ENCODE measurements at regions not wholly inside any gene's neighbourhood (a gene's known extent, or its start where the extent isn't known, plus 50 kb on each side); places are given as distances from the start of the nearest gene placed in this dataset.
A peak's percentile ranks its signal among the peaks of the same experiment; 100 is the strongest.
"Not testable (repeated sequence)": the region's sequence is repeated elsewhere in the genome, so short reads cannot be mapped to it uniquely, and the experiment has no call there.

GRCh38 chr11:134981835-134982234 is 569.8 kb upstream of the B3GAT1 start:
- Histone ChIP-seq H3K4me1 (ENCODE audit: control insufficient read depth, insufficient read depth, low read length) (peaks cover 32% of the 10 kb centered on the region), H3K4me3 (ENCODE audit: low read length) (no peak overlapping the region), H3K27me3 (ENCODE audit: control insufficient read depth, insufficient read depth, low read length) (no peaks in the 10 kb centered on the region), H3K36me3 (ENCODE audit: control insufficient read depth, insufficient read depth, low read length) (no peaks in the 10 kb centered on the region), H3K9me3 (ENCODE audit: control insufficient read depth, low read depth, low read length) (peaks cover 7% of the 10 kb centered on the region), H3K27ac (ENCODE audit: low read length) (no peak overlapping the region)
- no CpG with 5 or more reads among the region's 4 CpGs for WGBS (ENCODE audit: insufficient coverage, low lambda C conversion rate)
- DNase-seq, result no peak

GRCh38 chr11:134980819-134981710 is 569.0 kb upstream of the B3GAT1 start:
- Histone ChIP-seq H3K4me3 (ENCODE audit: low read length) (no peak overlapping the region), H3K27me3 (ENCODE audit: control insufficient read depth, insufficient read depth, low read length) (no peaks in the 10 kb centered on the region), H3K27ac (ENCODE audit: low read length) (no peak overlapping the region), H3K36me3 (ENCODE audit: control insufficient read depth, insufficient read depth, low read length) (no peaks in the 10 kb centered on the region), H3K9me3 (ENCODE audit: control insufficient read depth, low read depth, low read length) (peaks cover 7% of the 10 kb centered on the region), H3K4me1 (ENCODE audit: control insufficient read depth, insufficient read depth, low read length) (peaks cover 34% of the 10 kb centered on the region)
- WGBS (ENCODE audit: insufficient coverage, low lambda C conversion rate), result no CpG with 5 or more reads among the region's 13 CpGs
- DNase-seq, result peak in 1 of 2 donors; percentile 14

GRCh38 chr11:134979089-134979457 is 567.0 kb upstream of the B3GAT1 start:
- not testable (repeated sequence) for H3K27ac ChIP-seq (ENCODE audit: low read length); DNase-seq; H3K9me3 ChIP-seq (ENCODE audit: control insufficient read depth, low read depth, low read length); H3K36me3 ChIP-seq (ENCODE audit: control insufficient read depth, insufficient read depth, low read length); H3K27me3 ChIP-seq (ENCODE audit: control insufficient read depth, insufficient read depth, low read length); H3K4me3 ChIP-seq (ENCODE audit: low read length)
- no CpG with 5 or more reads among the region's 12 CpGs for WGBS (ENCODE audit: insufficient coverage, low lambda C conversion rate)
- H3K4me1 ChIP-seq (ENCODE audit: control insufficient read depth, insufficient read depth, low read length), result peaks cover 40% of the 10 kb centered on the region

- DNase-seq, result peak; percentile 60 to 78
Measured at GRCh38 chr11:134978388-134979088, 566.5 kb upstream of the B3GAT1 start.

GRCh38 chr11:134976551-134976950 is 564.5 kb upstream of the B3GAT1 start:
- Histone ChIP-seq H3K27me3 (ENCODE audit: control insufficient read depth, insufficient read depth, low read length) (no peaks in the 10 kb centered on the region), H3K9me3 (ENCODE audit: control insufficient read depth, low read depth, low read length) (peaks cover 7% of the 10 kb centered on the region), H3K4me3 (ENCODE audit: low read length) (no peak overlapping the region), H3K4me1 (ENCODE audit: control insufficient read depth, insufficient read depth, low read length) (peaks cover 36% of the 10 kb centered on the region), H3K36me3 (ENCODE audit: control insufficient read depth, insufficient read depth, low read length) (no peaks in the 10 kb centered on the region), H3K27ac (ENCODE audit: low read length) (peak overlapping the region; percentile 78)
- peak; percentile 62 to 82 for DNase-seq
- no CpG with 5 or more reads among the region's 7 CpGs for WGBS (ENCODE audit: insufficient coverage, low lambda C conversion rate)

More at GRCh38 chr11:134978388-134979088, 566.5 kb upstream of the B3GAT1 start:
- H3K4me1 ChIP-seq (ENCODE audit: control insufficient read depth, insufficient read depth, low read length), result peaks cover 40% of the 10 kb centered on the region
- H3K4me3 ChIP-seq (ENCODE audit: low read length), result no peak overlapping the region
- H3K9me3 ChIP-seq (ENCODE audit: control insufficient read depth, low read depth, low read length), result peaks cover 7% of the 10 kb centered on the region
- no CpG with 5 or more reads among the region's 21 CpGs for WGBS (ENCODE audit: insufficient coverage, low lambda C conversion rate)
- no peaks in the 10 kb centered on the region for H3K27me3 ChIP-seq (ENCODE audit: control insufficient read depth, insufficient read depth, low read length)
- no peak overlapping the region for H3K27ac ChIP-seq (ENCODE audit: low read length)
- H3K36me3 ChIP-seq (ENCODE audit: control insufficient read depth, insufficient read depth, low read length), result no peaks in the 10 kb centered on the region

GRCh38 chr11:134975866-134976376 is 563.9 kb upstream of the B3GAT1 start:
- H3K9me3 ChIP-seq (ENCODE audit: control insufficient read depth, low read depth, low read length), result peaks cover 7% of the 10 kb centered on the region
- no peaks in the 10 kb centered on the region for H3K27me3 ChIP-seq (ENCODE audit: control insufficient read depth, insufficient read depth, low read length)
- H3K27ac ChIP-seq (ENCODE audit: low read length), result peak overlapping the region; percentile 78
- WGBS (ENCODE audit: insufficient coverage, low lambda C conversion rate), result no CpG with 5 or more reads among the region's 9 CpGs
- H3K36me3 ChIP-seq (ENCODE audit: control insufficient read depth, insufficient read depth, low read length), result no peaks in the 10 kb centered on the region
- peaks cover 36% of the 10 kb centered on the region for H3K4me1 ChIP-seq (ENCODE audit: control insufficient read depth, insufficient read depth, low read length)
- no peak overlapping the region for H3K4me3 ChIP-seq (ENCODE audit: low read length)
- DNase-seq, result peak; percentile 40 to 79

- peaks cover 4% of the 10 kb centered on the region for H3K9me3 ChIP-seq (ENCODE audit: control insufficient read depth, low read depth, low read length)
Measured at GRCh38 chr11:134973801-134974200, 561.8 kb upstream of the B3GAT1 start.

GRCh38 chr11:134971381-134971780 is 559.3 kb upstream of the B3GAT1 start:
- H3K27me3 ChIP-seq (ENCODE audit: control insufficient read depth, insufficient read depth, low read length), result no peaks in the 10 kb centered on the region
- H3K4me3 ChIP-seq (ENCODE audit: low read length), result no peak overlapping the region
- H3K9me3 ChIP-seq (ENCODE audit: control insufficient read depth, low read depth, low read length), result no peaks in the 10 kb centered on the region
- peaks cover 7% of the 10 kb centered on the region for H3K4me1 ChIP-seq (ENCODE audit: control insufficient read depth, insufficient read depth, low read length)
- H3K36me3 ChIP-seq (ENCODE audit: control insufficient read depth, insufficient read depth, low read length), result no peaks in the 10 kb centered on the region
- no CpG with 5 or more reads among the region's 8 CpGs for WGBS (ENCODE audit: insufficient coverage, low lambda C conversion rate)
- H3K27ac ChIP-seq (ENCODE audit: low read length), result no peak overlapping the region
- no peak for DNase-seq

More at GRCh38 chr11:134973801-134974200, 561.8 kb upstream of the B3GAT1 start:
- no peak for DNase-seq
- Histone ChIP-seq H3K4me3 (ENCODE audit: low read length) (no peak overlapping the region), H3K36me3 (ENCODE audit: control insufficient read depth, insufficient read depth, low read length) (no peaks in the 10 kb centered on the region), H3K27me3 (ENCODE audit: control insufficient read depth, insufficient read depth, low read length) (no peaks in the 10 kb centered on the region), H3K4me1 (ENCODE audit: control insufficient read depth, insufficient read depth, low read length) (peaks cover 30% of the 10 kb centered on the region), H3K27ac (ENCODE audit: low read length) (no peak overlapping the region)
- WGBS (ENCODE audit: insufficient coverage, low lambda C conversion rate), result no CpG with 5 or more reads among the region's 5 CpGs

- no peak for DNase-seq
- no peak overlapping the region for H3K27ac ChIP-seq (ENCODE audit: low read length)
- H3K36me3 ChIP-seq (ENCODE audit: control insufficient read depth, insufficient read depth, low read length), result no peaks in the 10 kb centered on the region
- WGBS (ENCODE audit: insufficient coverage, low lambda C conversion rate), result 90% methylated on average over 2 of the region's 2 CpGs
- no peak overlapping the region for H3K4me3 ChIP-seq (ENCODE audit: low read length)
- H3K27me3 ChIP-seq (ENCODE audit: control insufficient read depth, insufficient read depth, low read length), result no peaks in the 10 kb centered on the region
- H3K4me1 ChIP-seq (ENCODE audit: control insufficient read depth, insufficient read depth, low read length), result no peaks in the 10 kb centered on the region
- H3K9me3 ChIP-seq (ENCODE audit: control insufficient read depth, low read depth, low read length), result no peaks in the 10 kb centered on the region
Measured at GRCh38 chr11:134967746-134968145, 555.7 kb upstream of the B3GAT1 start.

- not testable (repeated sequence) for H3K36me3 ChIP-seq (ENCODE audit: control insufficient read depth, insufficient read depth, low read length); H3K27ac ChIP-seq (ENCODE audit: low read length); H3K4me1 ChIP-seq (ENCODE audit: control insufficient read depth, insufficient read depth, low read length); H3K27me3 ChIP-seq (ENCODE audit: control insufficient read depth, insufficient read depth, low read length); DNase-seq; H3K4me3 ChIP-seq (ENCODE audit: low read length)
- no CpG with 5 or more reads among the region's 30 CpGs for WGBS (ENCODE audit: insufficient coverage, low lambda C conversion rate)
- H3K9me3 ChIP-seq (ENCODE audit: control insufficient read depth, low read depth, low read length), result peaks cover 11% of the 10 kb centered on the region
Measured at GRCh38 chr11:134961386-134961785, 549.3 kb upstream of the B3GAT1 start.

Measured in large intestine (tissue), 3 donors.